NCI-H748 treated with DMSO at 0.1 percent for 48 hours (cell line): ENCODE measurements at regions not wholly inside any gene's neighbourhood (a gene's known extent, or its start where the extent isn't known, plus 50 kb on each side); places are given as distances from the start of the nearest gene placed in this dataset.
"Not testable (repeated sequence)": the region's sequence is repeated elsewhere in the genome, so short reads cannot be mapped to it uniquely, and the experiment has no call there.

Experiments used
- DNase-seq: peaks from one replicate; lab custom pipeline; 2025; lab: John Stamatoyannopoulos, UW

DNA sequence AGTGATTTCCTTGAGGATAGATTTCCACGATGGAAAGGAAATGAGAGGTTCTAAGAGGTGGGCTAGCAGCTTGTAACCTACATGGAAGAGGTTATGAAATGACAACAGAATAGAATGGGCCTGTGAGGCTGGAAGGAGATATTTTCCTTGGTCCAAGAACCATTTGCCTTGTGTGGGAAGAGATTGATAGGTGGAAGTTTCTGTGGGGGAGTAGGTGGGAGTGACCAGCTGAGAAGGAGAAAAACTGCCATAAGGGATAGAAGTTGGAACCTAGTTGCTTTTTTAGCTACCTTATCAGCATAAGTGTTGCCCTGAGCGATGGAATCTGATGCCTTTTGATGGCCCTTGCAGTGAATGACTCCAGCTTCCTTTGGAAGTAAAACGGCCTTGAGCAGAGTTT, 60.4 kb upstream of the NAA35 start:
- not testable (repeated sequence) for DNase-seq

DNA sequence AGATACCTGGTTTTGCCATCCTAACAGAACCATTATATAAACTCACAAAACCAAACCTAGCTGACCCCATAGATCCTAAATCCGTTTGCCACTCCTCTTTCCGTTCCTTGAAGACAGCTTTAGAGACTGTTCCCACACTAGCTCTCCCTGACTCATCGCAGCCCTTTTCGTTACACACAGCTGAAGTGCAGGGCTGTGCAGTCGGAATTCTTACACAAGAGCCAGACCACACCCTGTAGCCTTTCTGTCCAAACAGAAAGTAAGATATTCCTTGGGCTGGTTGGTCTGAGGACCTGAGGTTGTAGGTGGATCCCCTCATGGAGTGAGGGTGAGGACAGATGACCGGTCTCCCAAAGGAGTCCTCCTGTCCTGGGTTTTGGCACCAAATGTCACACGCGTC, 56.7 kb upstream of the NAA35 start:
- DNase-seq = no peak

DNA sequence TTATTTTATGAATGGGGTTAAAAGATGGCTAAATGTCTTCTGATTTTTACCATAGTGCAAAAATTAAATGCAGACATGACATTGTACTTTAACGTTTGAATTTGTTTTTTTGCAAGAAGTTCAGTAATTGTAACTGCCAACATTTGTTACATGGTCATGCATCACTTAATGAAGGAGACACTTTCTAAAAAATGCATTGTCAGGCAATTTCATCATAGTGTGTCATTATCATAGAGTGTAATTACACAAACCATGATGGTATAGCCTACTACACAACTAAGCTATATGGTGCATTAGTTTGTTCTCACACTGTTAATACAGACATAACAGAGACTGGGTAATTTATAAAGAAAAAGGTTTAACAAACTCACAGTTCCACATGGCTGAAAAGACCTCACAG, 50.0 kb upstream of the NAA35 start:
- DNase-seq = no peak
